ENCODE measurements at regions not wholly inside any gene's neighbourhood (a gene's known extent, or its start where the extent isn't known, plus 50 kb on each side); places are given as distances from the start of the nearest gene placed in this dataset.
"Not testable (repeated sequence)": the region's sequence is repeated elsewhere in the genome, so short reads cannot be mapped to it uniquely, and the experiment has no call there.

GRCh38 chr12:24356240-24356804 lies 406.9 kb upstream of the SOX5 start:
- DNase-seq, result no peak

GRCh38 chr12:24352363-24352762 lies 402.9 kb upstream of the SOX5 start:
- DNase-seq, result no peak

- DNase-seq, result no peak
Observed at GRCh38 chr12:24349051-24349799, 399.8 kb upstream of the SOX5 start.

GRCh38 chr12:24348180-24348579 lies 398.7 kb upstream of the SOX5 start:
- not testable (repeated sequence) for DNase-seq

GRCh38 chr12:24328261-24328660 lies 378.8 kb upstream of the SOX5 start:
- no peak for DNase-seq

GRCh38 chr12:24325331-24325730 lies 375.9 kb upstream of the SOX5 start:
- DNase-seq, result no peak

GRCh38 chr12:24307716-24308335 lies 358.4 kb upstream of the SOX5 start:
- peak; percentile 79 for DNase-seq

- DNase-seq, result no peak
Observed at GRCh38 chr12:24307153-24307552, 357.7 kb upstream of the SOX5 start.

- peak; percentile 32 for DNase-seq
Observed at GRCh38 chr12:24306001-24306400, 356.5 kb upstream of the SOX5 start.

GRCh38 chr12:24304285-24304684 lies 354.8 kb upstream of the SOX5 start:
- DNase-seq, result no peak

- DNase-seq, result no peak
Observed at GRCh38 chr12:24302708-24303107, 353.2 kb upstream of the SOX5 start.

GRCh38 chr12:24297516-24297915 lies 348.0 kb upstream of the SOX5 start:
- no peak for DNase-seq

GRCh38 chr12:24293549-24293948 lies 344.1 kb upstream of the SOX5 start:
- DNase-seq, result no peak

GRCh38 chr12:24287963-24288362 lies 338.5 kb upstream of the SOX5 start:
- no peak for DNase-seq

GRCh38 chr12:24285448-24285847 lies 336.0 kb upstream of the SOX5 start:
- no peak for DNase-seq

GRCh38 chr12:24281341-24281740 lies 331.9 kb upstream of the SOX5 start:
- DNase-seq, result no peak

- DNase-seq, result peak; percentile 55
Observed at GRCh38 chr12:24280056-24280842, 330.8 kb upstream of the SOX5 start.

- no peak for DNase-seq
Observed at GRCh38 chr12:24278832-24279231, 329.4 kb upstream of the SOX5 start.

GRCh38 chr12:24270965-24271364 lies 321.5 kb upstream of the SOX5 start:
- DNase-seq, result no peak

- DNase-seq, result no peak
Observed at GRCh38 chr12:24270464-24270863, 321.0 kb upstream of the SOX5 start.

- DNase-seq, result peak; percentile 7
Observed at GRCh38 chr12:24268663-24269186, 319.3 kb upstream of the SOX5 start.

GRCh38 chr12:24266982-24267381 lies 317.5 kb upstream of the SOX5 start:
- DNase-seq, result no peak

GRCh38 chr12:24256684-24257083 lies 307.2 kb upstream of the SOX5 start:
- DNase-seq, result no peak

Data from hematopoietic multipotent progenitor cell treated with erythropoietin and hydrocortisone succinate and interleukin-3 and kit ligand, for 4 days (in vitro differentiated cells).